HG03460 (cell line): ENCODE measurements at regions not wholly inside any gene's neighbourhood (a gene's known extent, or its start where the extent isn't known, plus 50 kb on each side); places are given as distances from the start of the nearest gene placed in this dataset.
"Not testable (repeated sequence)": the region's sequence is repeated elsewhere in the genome, so short reads cannot be mapped to it uniquely, and the experiment has no call there.

Experiments used
- ATAC-seq: cut with Tn5 transposase; IDR thresholded peaks from one replicate; pipeline ENCODE4 v1.9.1; 2021; ENCODE audit not compliant: unreplicated experiment

GRCh38 chr5:54404568-54404967 is 50.9 kb upstream of the HSPB3 start:
- ATAC-seq: no peak

- ATAC-seq: no peak
Measured at GRCh38 chr5:54403885-54404416, 51.5 kb upstream of the HSPB3 start.

GRCh38 chr5:54403121-54403520 is 52.4 kb upstream of the HSPB3 start:
- no peak for ATAC-seq

- ATAC-seq: peak; percentile 89
Measured at GRCh38 chr5:54401515-54401914, 54.0 kb upstream of the HSPB3 start.

- ATAC-seq: no peak
Measured at GRCh38 chr5:54398191-54398590, 57.3 kb upstream of the HSPB3 start.

- ATAC-seq: no peak
Measured at GRCh38 chr5:54397420-54397819, 58.1 kb upstream of the HSPB3 start.

- not testable (repeated sequence) for ATAC-seq
Measured at GRCh38 chr5:54393007-54393406, 62.5 kb upstream of the HSPB3 start.

- ATAC-seq: no peak
Measured at GRCh38 chr5:54390539-54391031, 64.9 kb upstream of the HSPB3 start.

- ATAC-seq: no peak
Measured at GRCh38 chr5:54390015-54390414, 65.5 kb upstream of the HSPB3 start.

- ATAC-seq: not testable (repeated sequence)
Measured at GRCh38 chr5:54389399-54389798, 66.1 kb upstream of the HSPB3 start.

- ATAC-seq: no peak
Measured at GRCh38 chr5:54388811-54389210, 66.7 kb upstream of the HSPB3 start.

GRCh38 chr5:54388409-54388808 is 67.1 kb upstream of the HSPB3 start:
- no peak for ATAC-seq

GRCh38 chr5:54387659-54388232 is 67.8 kb upstream of the HSPB3 start:
- no peak for ATAC-seq

- no peak for ATAC-seq
Measured at GRCh38 chr5:54387031-54387430, 68.5 kb upstream of the HSPB3 start.

GRCh38 chr5:54385994-54386393 is 69.5 kb upstream of the HSPB3 start:
- no peak for ATAC-seq

GRCh38 chr5:54384356-54384933 is 71.1 kb upstream of the HSPB3 start:
- no peak for ATAC-seq

- ATAC-seq: no peak
Measured at GRCh38 chr5:54383941-54384340, 71.6 kb upstream of the HSPB3 start.

- ATAC-seq: no peak
Measured at GRCh38 chr5:54383225-54383901, 72.1 kb upstream of the HSPB3 start.

- not testable (repeated sequence) for ATAC-seq
Measured at GRCh38 chr5:54381319-54381718, 70.9 kb upstream of the ARL15 start.

- ATAC-seq: no peak
Measured at GRCh38 chr5:54379590-54379989, 69.2 kb upstream of the ARL15 start.

- ATAC-seq: no peak
Measured at GRCh38 chr5:54378707-54379106, 68.3 kb upstream of the ARL15 start.

GRCh38 chr5:54377339-54377738 is 67.0 kb upstream of the ARL15 start:
- ATAC-seq: not testable (repeated sequence)
